Common myeloid progenitor, CD34-positive (primary cell): ENCODE measurements at regions not wholly inside any gene's neighbourhood (a gene's known extent, or its start where the extent isn't known, plus 50 kb on each side); places are given as distances from the start of the nearest gene placed in this dataset.

Experiments
- CTCF ChIA-PET: fragments of 350-600 bp; sonication (Branson Sonifier 250); formaldehyde crosslinking; loops from one replicate; lab custom pipeline; 2021; ENCODE audit warnings: antibody characterized with exemption; lab: Charles Lee
- POLR2A ChIA-PET: fragments of 350-600 bp; sonication (Branson Sonifier 250); formaldehyde crosslinking; loops from one replicate; lab custom pipeline; 2021; ENCODE audit warnings: antibody characterized with exemption; lab: Charles Lee
- DNase-seq, 3 donors: peaks; one replicate each; pipeline versions ENCODE4 v3.0.0 to v3.0.0-alpha.2; 2013
- H3K27ac ChIP-seq, 2 experiments: 1 replicate in 1 of 2; 2 replicates in 1 of 2; pipeline ENCODE4 v1.7.0; 2013; ENCODE audit warnings: inconsistent platforms in 2 of 2, low read length in 2 of 2, mild to moderate bottlenecking in 2 of 2, low read depth in 1 of 2, moderate library complexity in 1 of 2; ENCODE audit not compliant: severe bottlenecking in 2 of 2, insufficient read depth in 1 of 2, poor library complexity in 1 of 2
- H3K27me3 ChIP-seq, 5 experiments: replicated peaks in 2 of 5; 1 replicate in 3 of 5; 2 replicates in 2 of 5; pipeline versions ENCODE4 v1.6.1 to v1.7.0; 2013; ENCODE audit warnings: low read length in 4 of 5, mild to moderate bottlenecking in 2 of 5, moderate library complexity in 2 of 5, inconsistent platforms in 1 of 5; ENCODE audit not compliant: insufficient read depth in 5 of 5, control insufficient read depth in 4 of 5
- H3K36me3 ChIP-seq, 4 experiments: 1 replicate in 2 of 4; 2 replicates in 2 of 4; pipeline versions ENCODE4 v1.6.1 to v1.7.0; 2013; ENCODE audit warnings: low read length in 3 of 4, control low read depth in 1 of 4, mild to moderate bottlenecking in 1 of 4; ENCODE audit not compliant: control insufficient read depth in 4 of 4, insufficient read depth in 4 of 4
- H3K4me1 ChIP-seq, 4 experiments: 1 replicate in 3 of 4; 2 replicates in 1 of 4; pipeline versions ENCODE4 v1.6.1 to v1.7.1; 2013; ENCODE audit warnings: low read length in 3 of 4, mild to moderate bottlenecking in 3 of 4, control low read depth in 1 of 4, inconsistent platforms in 1 of 4, moderate library complexity in 1 of 4; ENCODE audit not compliant: control insufficient read depth in 4 of 4, insufficient read depth in 4 of 4; ENCODE audit errors: control extremely low read depth in 1 of 4
- H3K4me3 ChIP-seq, 7 experiments: 1 replicate in 4 of 7; 2 replicates in 3 of 7; pipeline versions ENCODE4 v1.5.1 to v1.7.0; 2013; ENCODE audit warnings: mild to moderate bottlenecking in 7 of 7, low read length in 6 of 7, moderate library complexity in 6 of 7, inconsistent platforms in 2 of 7, low read depth in 2 of 7, control low read depth in 1 of 7; ENCODE audit not compliant: insufficient read depth in 4 of 7, control insufficient read depth in 1 of 7; ENCODE audit errors: extremely low read depth in 1 of 7
- H3K9me3 ChIP-seq, 5 experiments: 1 replicate in 4 of 5; 2 replicates in 1 of 5; pipeline versions ENCODE4 v1.6.1 to v1.7.1; 2013; ENCODE audit warnings: low read length in 4 of 5, mild to moderate bottlenecking in 2 of 5, inconsistent platforms in 1 of 5, low read depth in 1 of 5, moderate library complexity in 1 of 5; ENCODE audit not compliant: control insufficient read depth in 4 of 5, insufficient read depth in 2 of 5; ENCODE audit errors: control extremely low read depth in 1 of 5
- WGBS: methylation state at CpG from one replicate; pipeline ENCODE4 v1.1.5; 2013; ENCODE audit not compliant: insufficient coverage; 5-methylcytosine and 5-hydroxymethylcytosine counted together

DNA sequence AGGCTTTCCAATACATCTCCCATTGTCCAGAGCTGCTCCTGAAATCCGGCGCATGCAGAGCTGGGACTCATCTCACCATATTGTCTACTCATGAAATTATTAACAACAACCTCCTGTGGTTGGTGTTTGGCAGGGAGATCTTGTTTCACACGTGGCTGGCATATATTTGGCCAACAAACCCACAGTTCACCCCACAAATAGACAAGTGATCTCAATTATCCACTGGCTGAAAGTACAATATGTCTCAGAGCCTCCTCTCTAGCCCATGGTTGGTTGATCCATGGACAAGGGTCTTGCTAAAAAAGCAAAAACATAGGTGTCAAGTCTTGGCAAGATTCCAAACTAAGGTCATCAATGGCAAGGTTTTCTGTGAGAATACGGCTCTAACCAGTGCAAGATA is 386.9 kb downstream of the ETS1 start:
- Histone ChIP-seq H3K4me1 (peaks cover 11 to 35% (median 14%) of the 10 kb centered on the region in 4 experiments), H3K27me3 (no peaks in the 10 kb centered on the region), H3K4me3 (no peak overlapping the region), H3K27ac (no peak overlapping the region), H3K9me3 (no peaks in the 10 kb centered on the region), H3K36me3 (no peaks in the 10 kb centered on the region)
- ChIA-PET CTCF (interaction anchor here (1.0 to 2.0 kb wide), 2 partner anchors 14 to 118 kb away, joined by 3 to 5 read pairs; no protein-coding TSS in a partner anchor), POLR2A (no interaction called here)
- DNase-seq, result no peak
- WGBS, result 100% methylated on average over 1 of the region's 4 CpGs

DNA sequence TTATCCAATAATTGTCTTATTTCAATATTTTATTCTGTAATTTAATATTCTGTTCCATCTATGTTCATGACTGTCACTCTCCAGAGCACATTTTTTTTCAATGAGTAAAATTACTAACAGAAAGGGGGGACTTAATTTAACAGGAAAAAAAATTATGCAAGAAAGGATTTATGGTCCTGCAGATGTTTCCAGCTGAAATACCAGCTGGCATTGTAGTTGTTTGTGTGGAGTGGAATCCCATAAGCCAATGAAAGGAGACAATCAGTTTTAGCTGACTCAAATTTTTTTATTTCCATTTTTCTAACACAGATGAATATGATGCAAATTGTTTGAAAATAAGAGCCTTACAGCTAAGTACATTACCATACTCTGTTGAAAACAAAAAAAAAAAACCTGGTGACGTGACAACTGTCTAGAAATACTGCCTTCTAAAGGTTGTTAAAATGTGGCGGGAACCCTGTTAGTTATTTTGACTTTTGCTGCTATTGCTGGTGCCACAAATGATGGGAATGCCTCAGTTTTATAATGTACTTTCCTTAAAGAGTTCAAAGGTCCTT is 389.1 kb downstream of the ETS1 start:
- Histone ChIP-seq H3K36me3 (no peaks in the 10 kb centered on the region), H3K4me1 (peaks cover 25 to 55% (median 32%) of the 10 kb centered on the region in 4 experiments), H3K27me3 (no peaks in the 10 kb centered on the region), H3K27ac (no peak overlapping the region), H3K4me3 (no peak overlapping the region), H3K9me3 (no peaks in the 10 kb centered on the region)
- CTCF ChIA-PET, result interaction anchor here (0.7 to 1.7 kb wide), 5 partner anchors 14 to 260 kb away, joined by 3 to 6 read pairs (median 3); no protein-coding TSS in a partner anchor
- WGBS, result 80% methylated on average over 1 of the region's 2 CpGs
- DNase-seq, result peak; percentile 10 to 83 (median 79)
- POLR2A ChIA-PET, result no interaction called here

DNA sequence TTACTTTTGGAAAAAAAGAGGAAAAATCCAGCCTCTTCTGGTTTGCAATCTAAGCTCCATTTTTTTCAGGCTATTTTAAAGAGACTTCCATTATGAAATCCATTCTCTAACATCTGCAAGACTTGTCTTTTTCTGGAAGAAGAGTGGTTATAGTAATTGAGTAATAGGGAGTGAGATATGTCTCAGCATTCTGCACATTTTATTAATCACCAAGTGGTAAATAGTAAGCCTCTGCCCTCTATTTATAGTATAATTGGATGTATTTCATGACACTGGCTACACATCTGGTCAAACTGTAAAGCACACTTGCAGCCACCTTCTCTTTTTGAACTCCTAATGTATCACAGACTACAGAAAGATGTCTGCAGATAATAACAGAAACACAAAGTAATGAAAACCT is 391.1 kb downstream of the ETS1 start:
- Histone ChIP-seq H3K4me1 (peaks cover 28 to 54% (median 37%) of the 10 kb centered on the region in 4 experiments), H3K36me3 (no peaks in the 10 kb centered on the region), H3K4me3 (no peak overlapping the region), H3K9me3 (no peaks in the 10 kb centered on the region), H3K27me3 (no peaks in the 10 kb centered on the region), H3K27ac (no peak overlapping the region)
- POLR2A ChIA-PET, result interaction anchor here (1.6 kb wide), 1 partner anchor 449 kb away, joined by 4 read pairs; no protein-coding TSS in a partner anchor
- DNase-seq, result no peak
- CTCF ChIA-PET, result interaction anchor here (0.9 to 3.5 kb wide), 4 partner anchors 11 to 436 kb away, joined by 3 to 25 read pairs (median 4); no protein-coding TSS in a partner anchor

DNA sequence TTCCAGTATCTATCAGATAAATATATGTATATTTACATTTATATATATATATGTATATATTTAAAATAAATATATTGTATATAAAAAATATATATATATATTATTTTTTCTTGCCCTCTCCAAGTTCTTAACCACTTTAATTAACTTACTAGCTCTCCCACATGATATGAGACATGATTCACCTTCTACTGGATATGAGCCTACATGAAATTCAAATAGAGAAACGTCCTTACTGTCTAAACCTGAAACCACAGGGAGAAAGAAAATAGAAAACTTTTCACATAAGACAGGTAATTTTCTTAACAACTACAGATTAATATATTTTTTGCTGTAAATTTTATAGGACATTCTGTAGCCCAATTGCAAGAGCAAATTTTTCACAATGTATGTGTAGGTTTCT is 391.6 kb downstream of the ETS1 start:
- ChIA-PET CTCF (interaction anchor here (0.9 to 3.5 kb wide), 4 partner anchors 11 to 436 kb away, joined by 3 to 25 read pairs (median 4); no protein-coding TSS in a partner anchor), POLR2A (interaction anchor here (1.6 kb wide), 1 partner anchor 449 kb away, joined by 4 read pairs; no protein-coding TSS in a partner anchor)
- no CpG with 5 or more reads among the region's 1 CpG for WGBS

DNA sequence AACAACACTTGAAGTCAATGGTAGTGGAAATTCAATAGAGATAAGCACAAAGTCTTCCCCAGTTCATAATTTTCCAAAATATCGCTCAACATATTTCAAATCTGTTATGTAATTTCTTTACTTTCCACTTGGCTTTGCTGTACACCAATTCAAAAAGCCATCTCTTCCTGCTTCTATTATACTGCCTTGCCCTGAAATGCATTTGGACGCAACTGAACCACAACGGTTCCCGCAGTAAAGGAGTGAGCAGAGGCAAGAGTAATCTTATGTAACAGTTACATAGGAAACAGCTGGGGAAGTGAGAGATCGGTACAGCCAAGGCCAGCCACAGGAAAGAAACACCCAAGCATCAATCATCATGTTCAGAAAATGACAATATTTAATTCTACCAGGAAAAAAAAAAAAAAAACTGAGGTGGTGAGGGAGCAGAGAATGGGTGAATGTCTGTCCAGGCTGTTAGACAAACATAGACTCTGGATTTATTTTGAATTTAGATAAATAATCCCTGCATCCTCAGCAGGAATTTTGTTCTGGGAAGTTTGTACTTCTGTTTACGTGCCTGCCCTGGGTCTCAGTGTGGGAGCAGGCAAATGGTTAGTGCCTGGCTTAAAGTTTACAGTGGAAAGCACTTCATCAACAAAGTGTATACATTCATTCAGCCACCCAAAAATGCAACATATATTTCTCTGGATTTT is 392.2 kb downstream of the ETS1 start:
- no peaks in the 10 kb centered on the region for H3K9me3 ChIP-seq
- ChIA-PET POLR2A (interaction anchor here (0.7 to 1.6 kb wide), 2 partner anchors 437 to 450 kb away, joined by 4 to 6 read pairs; no protein-coding TSS in a partner anchor), CTCF (interaction anchor here (0.8 to 3.5 kb wide), 7 partner anchors 12 to 523 kb away, joined by 3 to 25 read pairs (median 3); no protein-coding TSS in a partner anchor)
- H3K36me3 ChIP-seq, result no peaks in the 10 kb centered on the region
- H3K27ac ChIP-seq, result peak overlapping the region; percentile 43 to 68
- peaks cover 28 to 54% (median 37%) of the 10 kb centered on the region in 4 experiments for H3K4me1 ChIP-seq
- no peaks in the 10 kb centered on the region for H3K27me3 ChIP-seq
- H3K4me3 ChIP-seq, result peak overlapping the region in 3 of 7 experiments; percentile 9 to 32 (median 31)
- 7% methylated on average over 3 of the region's 6 CpGs for WGBS
- peak; percentile 95 to 99 (median 99) for DNase-seq

More for the DNA sequence above, 391.6 kb downstream of the ETS1 start:
- Histone ChIP-seq H3K27me3 (no peaks in the 10 kb centered on the region), H3K9me3 (no peaks in the 10 kb centered on the region), H3K4me3 (no peak overlapping the region), H3K27ac (peak overlapping the region in 1 of 2 experiments; percentile 68), H3K4me1 (peaks cover 28 to 54% (median 37%) of the 10 kb centered on the region in 4 experiments), H3K36me3 (no peaks in the 10 kb centered on the region)
- peak in 2 of 3 donors; percentile 37 to 65 for DNase-seq

DNA sequence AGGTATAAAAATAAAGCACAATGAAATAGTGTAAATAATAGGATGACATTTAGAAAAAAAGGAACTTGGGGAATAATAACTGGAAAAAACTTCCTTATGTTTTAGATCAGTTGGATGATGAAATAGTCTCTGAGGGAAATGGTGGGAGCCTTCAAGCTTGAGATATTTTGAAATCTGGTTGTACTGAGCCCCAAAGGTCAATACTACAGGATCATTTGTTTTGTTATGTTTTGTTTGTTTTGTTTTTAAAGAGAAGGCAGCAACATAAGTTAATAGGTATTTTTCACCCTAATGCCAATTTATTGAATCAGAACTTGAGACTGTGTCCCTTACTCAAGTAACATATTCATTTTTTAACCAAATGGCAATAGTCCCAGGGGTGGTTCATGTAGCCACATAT is 393.1 kb downstream of the ETS1 start:
- ChIA-PET POLR2A (interaction anchor here (1.6 kb wide), 1 partner anchor 12 kb away, joined by 3 read pairs; no protein-coding TSS in a partner anchor), CTCF (interaction anchor here (0.9 to 3.5 kb wide), 5 partner anchors 40 to 524 kb away, joined by 3 to 25 read pairs (median 3); no protein-coding TSS in a partner anchor)
- DNase-seq, result no peak
- peaks cover 28 to 54% (median 37%) of the 10 kb centered on the region in 4 experiments for H3K4me1 ChIP-seq
- H3K9me3 ChIP-seq, result no peaks in the 10 kb centered on the region
- H3K36me3 ChIP-seq, result no peaks in the 10 kb centered on the region
- peak overlapping the region; percentile 29 to 68 for H3K27ac ChIP-seq
- H3K27me3 ChIP-seq, result no peaks in the 10 kb centered on the region
- no peak overlapping the region for H3K4me3 ChIP-seq
